Epithelial cell of proximal tubule (primary cell): ENCODE measurements at regions not wholly inside any gene's neighbourhood (a gene's known extent, or its start where the extent isn't known, plus 50 kb on each side); places are given as distances from the start of the nearest gene placed in this dataset.

ENCODE experiments used
- DNase-seq: peaks from one replicate; pipeline ENCODE4 v3.0.0-alpha.2; 2011; ENCODE audit warnings: low read depth
- H3K4me3 ChIP-seq: 2 replicates; pipeline ENCODE4 v1.5.1; 2011; ENCODE audit warnings: low read depth, mild to moderate bottlenecking, low read length
- TF ChIP-seq, protein P1 (sequence below): conservative IDR thresholded peaks from 2 replicates; pipeline ENCODE4 v1.5.1; 2012; ENCODE audit warnings: low read depth, mild to moderate bottlenecking, low read length

GRCh38 chr10:121242741-121243608 lies 355.3 kb downstream of the FGFR2 start:
- H3K4me3 ChIP-seq, result no peak overlapping the region
- no peak for DNase-seq
- TF ChIP-seq, protein P1, sequence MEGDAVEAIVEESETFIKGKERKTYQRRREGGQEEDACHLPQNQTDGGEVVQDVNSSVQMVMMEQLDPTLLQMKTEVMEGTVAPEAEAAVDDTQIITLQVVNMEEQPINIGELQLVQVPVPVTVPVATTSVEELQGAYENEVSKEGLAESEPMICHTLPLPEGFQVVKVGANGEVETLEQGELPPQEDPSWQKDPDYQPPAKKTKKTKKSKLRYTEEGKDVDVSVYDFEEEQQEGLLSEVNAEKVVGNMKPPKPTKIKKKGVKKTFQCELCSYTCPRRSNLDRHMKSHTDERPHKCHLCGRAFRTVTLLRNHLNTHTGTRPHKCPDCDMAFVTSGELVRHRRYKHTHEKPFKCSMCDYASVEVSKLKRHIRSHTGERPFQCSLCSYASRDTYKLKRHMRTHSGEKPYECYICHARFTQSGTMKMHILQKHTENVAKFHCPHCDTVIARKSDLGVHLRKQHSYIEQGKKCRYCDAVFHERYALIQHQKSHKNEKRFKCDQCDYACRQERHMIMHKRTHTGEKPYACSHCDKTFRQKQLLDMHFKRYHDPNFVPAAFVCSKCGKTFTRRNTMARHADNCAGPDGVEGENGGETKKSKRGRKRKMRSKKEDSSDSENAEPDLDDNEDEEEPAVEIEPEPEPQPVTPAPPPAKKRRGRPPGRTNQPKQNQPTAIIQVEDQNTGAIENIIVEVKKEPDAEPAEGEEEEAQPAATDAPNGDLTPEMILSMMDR, result no peak

- H3K4me3 ChIP-seq, result no peak overlapping the region
- no peak for DNase-seq
- TF ChIP-seq, protein P1, result no peak
These were observed 354.5 kb downstream of the FGFR2 start for GRCh38 chr10:121243609-121244241.

GRCh38 chr10:121244818-121245217 lies 353.4 kb downstream of the FGFR2 start:
- DNase-seq, result no peak
- TF ChIP-seq, protein P1, result no peak
- H3K4me3 ChIP-seq, result no peak overlapping the region

DNA sequence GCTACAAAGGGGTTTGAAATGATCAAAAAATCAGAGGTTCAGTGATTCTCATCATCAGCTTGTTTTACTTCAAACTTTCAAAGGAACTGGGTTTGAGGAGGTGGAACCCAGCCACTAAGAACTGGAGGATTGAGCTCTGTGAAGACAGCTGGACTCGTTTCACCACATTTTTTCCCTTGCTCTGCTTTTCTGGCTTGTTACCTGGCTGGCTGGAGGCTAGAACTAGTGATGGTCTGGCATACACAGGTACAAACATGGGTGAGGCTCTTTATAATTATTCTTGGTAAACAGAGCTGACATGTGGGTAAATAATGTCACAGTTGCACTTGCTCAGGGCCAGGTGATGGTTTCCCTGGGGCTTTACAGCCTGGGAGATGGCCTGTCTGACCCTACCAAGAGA lies 352.5 kb downstream of the FGFR2 start:
- DNase-seq, result no peak
- no peak overlapping the region for H3K4me3 ChIP-seq
- TF ChIP-seq, protein P1, result no peak

- TF ChIP-seq, protein P1, result no peak
- no peak for DNase-seq
- no peak overlapping the region for H3K4me3 ChIP-seq
These were observed 350.0 kb downstream of the FGFR2 start for GRCh38 chr10:121248266-121248665.

DNA sequence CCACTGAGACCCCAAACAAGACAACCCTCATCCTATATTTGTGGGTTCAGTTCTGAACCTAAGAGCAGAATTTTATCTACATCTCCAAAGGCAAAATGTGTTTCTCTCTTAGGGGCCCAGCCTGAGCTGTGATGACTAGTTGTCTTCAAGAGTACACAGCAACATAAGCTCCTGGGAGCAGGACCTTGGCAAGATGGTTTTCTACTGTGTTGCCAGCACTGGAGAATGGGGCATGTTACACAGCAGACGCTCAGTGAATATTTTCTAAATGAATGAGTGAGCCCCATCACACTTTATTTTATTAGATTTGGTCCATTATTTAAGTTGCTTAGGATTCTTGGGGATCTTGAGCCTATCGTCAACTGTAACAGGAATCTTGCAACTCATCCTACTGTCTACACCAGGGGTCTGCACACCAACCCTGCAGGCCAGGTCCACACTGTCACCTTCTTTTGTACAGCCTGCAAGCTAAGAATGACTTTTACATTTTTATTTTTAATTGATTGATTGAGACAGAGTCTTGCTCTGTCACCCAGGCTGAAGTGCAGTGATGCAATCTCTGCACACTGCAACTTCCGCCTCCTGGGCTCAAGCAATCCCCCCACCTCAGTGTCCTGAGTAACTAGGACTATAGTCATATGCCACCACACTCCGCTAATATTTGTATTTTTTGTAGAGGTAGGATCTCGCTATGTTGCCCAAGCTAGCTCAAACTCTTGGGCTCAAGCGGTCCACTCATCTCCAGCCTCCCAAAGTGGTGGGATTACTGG lies 347.1 kb downstream of the FGFR2 start:
- DNase-seq, result no peak
- TF ChIP-seq, protein P1, result no peak
- no peak overlapping the region for H3K4me3 ChIP-seq
